B cell (primary cell): ENCODE measurements at regions not wholly inside any gene's neighbourhood (a gene's known extent, or its start where the extent isn't known, plus 50 kb on each side); places are given as distances from the start of the nearest gene placed in this dataset.

Source experiments
- ATAC-seq: fragments of 200-7000 bp; cut with Tn5 transposase; one replicate; pipeline ENCODE4 v1.10.0; 2021; ENCODE audit warnings: low read depth, mild to moderate bottlenecking, moderate number of reproducible peaks, moderate library complexity
- CTCF ChIA-PET: fragments of 350-600 bp; sonication (Branson Sonifier 250); formaldehyde crosslinking; loops from one replicate; lab custom pipeline; 2021; ENCODE audit warnings: antibody characterized with exemption, inconsistent platforms; lab: Charles Lee
- POLR2A ChIA-PET: fragments of 350-600 bp; sonication (Branson Sonifier 250); formaldehyde crosslinking; loops from one replicate; lab custom pipeline; 2021; ENCODE audit warnings: antibody characterized with exemption; lab: Charles Lee
- DNase-seq: peaks from one replicate; pipeline ENCODE4 v3.0.0; 2013
- H2AFZ ChIP-seq: 2 replicates; pipeline ENCODE4 v1.6.1; 2012; ENCODE audit warnings: mild to moderate bottlenecking, low read depth, low read length; ENCODE audit not compliant: insufficient read depth, poor library complexity, severe bottlenecking
- H3K27ac ChIP-seq, 2 donors: 1 replicate in 1 of 2; 2 replicates in 1 of 2; pipeline ENCODE4 v1.5.1; 2012 to 2013; ENCODE audit warnings: low read length in 2 of 2, mild to moderate bottlenecking in 2 of 2, moderate library complexity in 1 of 2
- H3K27me3 ChIP-seq, 4 experiments: fragments of 200-600 bp in 1 of 4; sonication (generic) in 1 of 4; replicated peaks in 1 of 4; 1 replicate in 2 of 4; 2 replicates in 2 of 4; pipeline versions ENCODE4 v1.6.1 to v1.7.0; 2013 to 2016; ENCODE audit warnings: low read length in 3 of 4, mild to moderate bottlenecking in 2 of 4, mixed read lengths in 1 of 4, moderate library complexity in 1 of 4; ENCODE audit not compliant: insufficient read depth in 4 of 4, control insufficient read depth in 3 of 4; ENCODE audit errors: control extremely low read depth in 1 of 4
- H3K36me3 ChIP-seq, 2 experiments: replicated peaks in 1 of 2; 1 replicate in 1 of 2; 2 replicates in 1 of 2; pipeline versions ENCODE4 v1.6.1 to v1.7.1; 2013; ENCODE audit warnings: low read length in 1 of 2; ENCODE audit not compliant: insufficient read depth in 2 of 2, control insufficient read depth in 1 of 2; ENCODE audit errors: control extremely low read depth in 1 of 2, extremely low read depth in 1 of 2
- H3K4me1 ChIP-seq, 2 donors: fragments of 200-600 bp in 1 of 2; sonication (generic) in 1 of 2; 1 replicate in 1 of 2; 2 replicates in 1 of 2; pipeline versions ENCODE4 v1.5.1 to v1.6.1; 2013 to 2017; ENCODE audit warnings: low read length in 2 of 2; ENCODE audit not compliant: control insufficient read depth in 2 of 2, insufficient read depth in 2 of 2
- H3K4me2 ChIP-seq: replicated peaks from 2 replicates; pipeline ENCODE3; 2012; ENCODE audit warnings: mild to moderate bottlenecking, low read depth, low read length; ENCODE audit not compliant: poor library complexity, severe bottlenecking
- H3K4me3 ChIP-seq, 5 experiments: fragments of 200-600 bp in 1 of 5; sonication (generic) in 1 of 5; 1 replicate in 3 of 5; 2 replicates in 2 of 5; pipeline versions ENCODE4 v1.5.1 to v1.7.0; 2011 to 2016; ENCODE audit warnings: low read length in 4 of 5, mild to moderate bottlenecking in 4 of 5, low read depth in 2 of 5, control low read depth in 1 of 5, moderate library complexity in 1 of 5; ENCODE audit not compliant: insufficient read depth in 1 of 5; ENCODE audit errors: control extremely low read depth in 1 of 5, extremely low read depth in 1 of 5
- H3K79me2 ChIP-seq: fragments of 200-600 bp; sonication (generic); one replicate; pipeline ENCODE4 v1.6.0; 2016; ENCODE audit warnings: low read length; ENCODE audit not compliant: control insufficient read depth, insufficient read depth
- H3K9ac ChIP-seq: fragments of 200-600 bp; sonication (generic); 2 replicates; pipeline ENCODE4 v1.6.1; 2017; ENCODE audit warnings: mild to moderate bottlenecking, low read length, moderate library complexity
- H3K9me3 ChIP-seq, 3 donors: one replicate each; pipeline versions ENCODE4 v1.6.1 to v1.7.1; 2013; ENCODE audit warnings: low read length in 2 of 3; ENCODE audit not compliant: control insufficient read depth in 2 of 3, insufficient read depth in 1 of 3; ENCODE audit errors: control extremely low read depth in 1 of 3
- H4K20me1 ChIP-seq: 2 replicates; pipeline ENCODE4 v1.6.0; 2012; ENCODE audit warnings: mild to moderate bottlenecking, low read length; ENCODE audit not compliant: insufficient read depth, control insufficient read depth, poor library complexity, severe bottlenecking
- H3K27ac Mint-ChIP-seq: one replicate; pipeline ENCODE4 v1.8.0; 2021; ENCODE audit warnings: mixed read lengths
- H3K27me3 Mint-ChIP-seq: one replicate; pipeline ENCODE4 v1.8.0; 2021; ENCODE audit warnings: mixed read lengths
- H3K4me1 Mint-ChIP-seq: one replicate; pipeline ENCODE4 v1.8.0; 2021; ENCODE audit warnings: mixed read lengths
- H3K4me3 Mint-ChIP-seq: one replicate; pipeline ENCODE4 v1.8.0; 2021; ENCODE audit warnings: mixed read lengths
- H3K9me3 Mint-ChIP-seq: one replicate; pipeline ENCODE4 v1.8.0; 2022; ENCODE audit warnings: mixed read lengths; ENCODE audit not compliant: insufficient read depth
- CTCF ChIP-seq: fragments of 200-600 bp; IDR thresholded peaks from one replicate; pipeline ENCODE4 v1.8.0; 2022; ENCODE audit warnings: antibody characterized with exemption, mild to moderate bottlenecking
- EZH2 ChIP-seq: IDR thresholded peaks from 2 replicates; pipeline ENCODE4 v1.6.1; 2012; ENCODE audit warnings: borderline replicate concordance, low read depth, mild to moderate bottlenecking, moderate library complexity, low read length; ENCODE audit not compliant: insufficient read depth, poor library complexity, severe bottlenecking
- WGBS: methylation state at CpG from one replicate; pipeline ENCODE4 v1.1.5; 2013; ENCODE audit warnings: missing lambda C conversion rate; ENCODE audit not compliant: insufficient coverage; 5-methylcytosine and 5-hydroxymethylcytosine counted together
- intact Hi-C: fragments of 100-400 bp; cut with micrococcal nuclease; formaldehyde crosslinking; loops from one replicate; pipeline ENCODE4 v1.10.0; 2022

DNA sequence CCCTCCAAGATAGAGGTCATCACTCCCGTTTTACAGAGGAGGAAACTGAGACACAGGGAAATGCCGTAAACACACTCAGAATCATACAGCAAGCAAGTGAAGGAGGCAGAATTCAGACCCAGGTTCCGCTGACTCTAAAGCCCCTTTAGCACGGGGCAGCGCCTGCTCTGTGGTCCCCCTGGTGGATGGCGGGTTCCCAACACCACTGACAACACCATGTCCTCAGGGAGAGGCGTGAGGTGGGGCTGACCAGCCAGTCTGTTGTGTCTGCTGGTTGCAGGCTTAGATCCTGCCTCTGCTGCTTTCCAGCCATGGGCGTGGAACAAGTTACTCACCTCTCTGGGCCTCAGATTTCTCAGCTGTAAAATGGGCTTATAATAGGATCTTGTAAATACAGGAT lies 617.3 kb downstream of the MATN1 start:
- ChIA-PET POLR2A (no interaction called here), CTCF (no interaction called here)
- no peak for ATAC-seq

DNA sequence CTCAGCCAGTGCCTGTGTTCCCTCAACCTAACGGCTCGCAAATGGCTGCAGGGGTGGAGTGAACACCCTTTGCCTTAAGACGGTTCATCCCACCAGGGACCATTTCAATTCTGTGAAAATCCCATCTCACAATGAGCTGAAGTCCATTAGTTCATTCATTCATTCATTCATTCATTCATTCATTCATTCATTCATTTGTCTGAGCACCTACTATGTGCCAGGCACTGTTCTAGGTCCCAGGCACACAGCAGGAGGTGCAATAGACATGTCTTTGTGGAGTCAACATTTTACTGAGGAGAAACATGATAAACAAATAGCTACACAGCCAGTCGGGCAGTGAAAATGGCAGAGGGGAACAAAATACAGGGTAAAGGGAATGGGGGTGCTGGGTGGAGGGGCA lies 618.8 kb downstream of the MATN1 start:
- DNase-seq (no peak), ATAC-seq (no peak)
- Histone ChIP-seq H3K27ac (no peak overlapping the region), H3K27me3 (peaks cover 0 to 8% (median 1%) of the 10 kb centered on the region in 4 experiments), H3K4me1 (no peaks in the 10 kb centered on the region), H3K9ac (no peak overlapping the region), H3K4me3 (no peak overlapping the region), H3K9me3 (no peaks in the 10 kb centered on the region), H2AFZ (no peak overlapping the region), H4K20me1 (no peaks in the 10 kb centered on the region), H3K4me2 (no peak overlapping the region), H3K79me2 (no peaks in the 10 kb centered on the region), H3K36me3 (no peaks in the 10 kb centered on the region)
- H3K4me3 Mint-ChIP-seq = no peak overlapping the region
- WGBS = 85% methylated on average over 4 of the region's 4 CpGs
- ChIA-PET CTCF (no interaction called here), POLR2A (no interaction called here)
- H3K27me3 Mint-ChIP-seq = peaks cover 34% of the 10 kb centered on the region
- H3K4me1 Mint-ChIP-seq = no peaks in the 10 kb centered on the region
- no peak for TF ChIP-seq CTCF
- TF ChIP-seq EZH2 = no peak
- no peak overlapping the region for H3K27ac Mint-ChIP-seq
- intact Hi-C loops = no loop called here
- H3K9me3 Mint-ChIP-seq = no peaks in the 10 kb centered on the region

More for the DNA sequence above, 617.3 kb downstream of the MATN1 start:
- no peaks in the 10 kb centered on the region for H3K4me1 Mint-ChIP-seq
- intact Hi-C loops = no loop called here
- no peaks in the 10 kb centered on the region for H3K36me3 ChIP-seq
- H3K4me1 ChIP-seq = no peaks in the 10 kb centered on the region
- H3K27me3 ChIP-seq = peaks cover 0 to 8% (median 1%) of the 10 kb centered on the region in 4 experiments
- no peak overlapping the region for H3K4me3 ChIP-seq
- peaks cover 47% of the 10 kb centered on the region for H3K27me3 Mint-ChIP-seq
- H2AFZ ChIP-seq = no peak overlapping the region
- no peaks in the 10 kb centered on the region for H4K20me1 ChIP-seq
- DNase-seq = no peak
- no peaks in the 10 kb centered on the region for H3K79me2 ChIP-seq
- no peaks in the 10 kb centered on the region for H3K9me3 Mint-ChIP-seq
- H3K9ac ChIP-seq = no peak overlapping the region
- TF ChIP-seq EZH2 = no peak
- TF ChIP-seq CTCF = no peak
- 51% methylated on average over 8 of the region's 8 CpGs for WGBS
- no peak overlapping the region for H3K4me3 Mint-ChIP-seq
- no peak overlapping the region for H3K27ac Mint-ChIP-seq
- no peaks in the 10 kb centered on the region for H3K9me3 ChIP-seq
- H3K4me2 ChIP-seq = no peak overlapping the region
- H3K27ac ChIP-seq = no peak overlapping the region
